C4-2B (cell line): ENCODE measurements at regions not wholly inside any gene's neighbourhood (a gene's known extent, or its start where the extent isn't known, plus 50 kb on each side); places are given as distances from the start of the nearest gene placed in this dataset.
"Not testable (repeated sequence)": the region's sequence is repeated elsewhere in the genome, so short reads cannot be mapped to it uniquely, and the experiment has no call there.

ENCODE experiments used
- H3K27ac ChIP-seq: fragments of 450-650 bp; 2 replicates; pipeline ENCODE4 v1.5.1; 2017
- ZFX ChIP-seq: fragments of 450-650 bp; IDR thresholded peaks from 2 replicates; pipeline ENCODE4 v1.6.1; 2017
- TF ChIP-seq, protein P1 (sequence below): fragments of 450-650 bp; conservative IDR thresholded peaks from 2 replicates; pipeline ENCODE4 v1.5.1; 2017; ENCODE audit warnings: mild to moderate bottlenecking

DNA sequence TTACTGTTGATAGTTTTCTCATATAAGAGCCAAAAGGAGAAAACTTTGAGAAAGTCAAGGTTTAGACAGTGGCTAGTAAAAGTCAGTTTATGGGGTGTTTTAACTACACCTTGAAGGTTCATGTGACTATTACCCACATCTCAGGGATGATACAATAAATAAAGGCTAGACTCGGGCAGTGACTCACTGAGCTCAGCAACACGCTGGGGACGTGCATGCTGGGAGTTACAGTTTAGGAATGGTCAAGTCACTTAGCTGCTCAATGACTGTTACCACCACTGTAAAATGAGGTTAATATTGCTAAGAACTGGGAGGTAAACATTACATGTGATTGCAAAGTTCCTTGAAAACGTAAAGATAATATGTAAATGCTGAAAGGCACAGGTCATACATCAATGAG is 1254.4 kb upstream of the PHF14 start:
- no peak overlapping the region for H3K27ac ChIP-seq
- no peak for TF ChIP-seq ZFX
- TF ChIP-seq, protein P1, sequence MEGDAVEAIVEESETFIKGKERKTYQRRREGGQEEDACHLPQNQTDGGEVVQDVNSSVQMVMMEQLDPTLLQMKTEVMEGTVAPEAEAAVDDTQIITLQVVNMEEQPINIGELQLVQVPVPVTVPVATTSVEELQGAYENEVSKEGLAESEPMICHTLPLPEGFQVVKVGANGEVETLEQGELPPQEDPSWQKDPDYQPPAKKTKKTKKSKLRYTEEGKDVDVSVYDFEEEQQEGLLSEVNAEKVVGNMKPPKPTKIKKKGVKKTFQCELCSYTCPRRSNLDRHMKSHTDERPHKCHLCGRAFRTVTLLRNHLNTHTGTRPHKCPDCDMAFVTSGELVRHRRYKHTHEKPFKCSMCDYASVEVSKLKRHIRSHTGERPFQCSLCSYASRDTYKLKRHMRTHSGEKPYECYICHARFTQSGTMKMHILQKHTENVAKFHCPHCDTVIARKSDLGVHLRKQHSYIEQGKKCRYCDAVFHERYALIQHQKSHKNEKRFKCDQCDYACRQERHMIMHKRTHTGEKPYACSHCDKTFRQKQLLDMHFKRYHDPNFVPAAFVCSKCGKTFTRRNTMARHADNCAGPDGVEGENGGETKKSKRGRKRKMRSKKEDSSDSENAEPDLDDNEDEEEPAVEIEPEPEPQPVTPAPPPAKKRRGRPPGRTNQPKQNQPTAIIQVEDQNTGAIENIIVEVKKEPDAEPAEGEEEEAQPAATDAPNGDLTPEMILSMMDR, result no peak

DNA sequence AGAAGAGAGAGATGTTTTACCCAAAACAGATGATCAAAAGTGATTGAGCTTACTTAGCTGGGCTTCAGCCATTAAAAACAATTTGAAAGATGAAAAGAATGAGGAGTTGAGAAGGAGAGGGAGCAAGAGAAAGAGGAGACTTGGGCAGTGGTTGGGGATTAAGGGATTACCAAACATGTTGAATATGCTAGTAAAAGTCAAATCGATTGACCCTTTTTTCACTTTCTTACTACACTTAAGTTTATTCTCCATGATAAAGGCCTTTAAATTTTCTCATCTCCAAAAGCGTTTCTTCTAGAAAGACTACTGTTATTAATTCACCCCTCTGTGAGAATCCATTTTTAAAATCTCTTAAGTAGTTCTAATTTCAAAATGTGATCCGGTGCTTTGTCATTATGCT is 1254.0 kb upstream of the PHF14 start:
- no peak for TF ChIP-seq ZFX
- TF ChIP-seq, protein P1, result no peak

DNA sequence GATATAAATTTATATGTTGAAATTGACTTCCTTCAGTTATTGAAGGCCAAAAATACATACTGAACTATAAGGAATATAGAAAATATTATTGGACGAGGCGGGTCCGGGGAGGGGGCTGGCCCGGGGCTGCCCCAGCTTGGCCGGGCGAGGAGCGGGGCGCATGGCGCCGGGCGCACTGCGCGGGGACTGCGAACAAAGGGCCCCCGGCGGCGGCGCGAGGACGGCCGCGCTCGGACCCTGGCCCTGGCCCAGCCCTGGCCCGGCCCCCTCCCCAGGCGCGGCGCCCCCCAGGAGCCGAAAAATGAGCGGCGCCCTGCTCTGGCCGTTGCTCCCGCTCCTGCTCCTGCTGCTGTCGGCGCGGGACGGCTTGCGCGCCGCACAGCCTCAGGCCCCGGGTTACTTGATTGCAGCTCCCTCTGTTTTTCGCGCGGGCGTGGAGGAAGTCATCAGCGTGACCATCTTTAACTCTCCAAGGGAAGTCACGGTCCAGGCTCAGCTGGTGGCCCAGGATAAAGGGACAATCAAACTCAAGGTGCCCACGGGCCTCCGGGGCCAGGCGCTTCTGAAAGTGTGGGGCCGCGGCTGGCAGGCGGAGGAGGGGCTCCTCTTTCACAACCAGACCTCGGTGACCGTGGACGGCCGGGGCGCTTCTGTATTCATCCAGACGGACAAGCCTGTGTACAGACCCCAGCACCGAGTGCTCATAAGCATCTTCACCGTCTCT is 1247.6 kb upstream of the PHF14 start:
- H3K27ac ChIP-seq, result not testable (repeated sequence)

More for the DNA sequence above, 1254.0 kb upstream of the PHF14 start:
- no peak overlapping the region for H3K27ac ChIP-seq

DNA sequence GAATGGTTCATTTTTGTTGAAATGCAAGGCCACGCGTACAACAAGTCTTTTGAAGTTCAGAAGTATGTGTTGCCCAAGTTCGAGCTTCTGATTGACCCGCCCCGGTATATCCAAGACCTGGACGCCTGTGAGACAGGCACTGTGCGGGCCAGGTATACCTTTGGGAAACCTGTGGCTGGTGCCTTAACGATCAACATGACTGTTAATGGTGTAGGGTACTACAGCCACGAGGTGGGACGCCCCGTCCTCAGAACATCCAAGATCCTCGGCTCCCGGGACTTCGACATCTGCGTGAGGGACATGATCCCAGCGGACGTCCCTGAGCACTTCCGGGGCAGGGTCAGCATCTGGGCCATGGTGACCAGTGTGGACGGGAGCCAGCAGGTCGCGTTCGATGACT is 1246.9 kb upstream of the PHF14 start:
- not testable (repeated sequence) for H3K27ac ChIP-seq

DNA sequence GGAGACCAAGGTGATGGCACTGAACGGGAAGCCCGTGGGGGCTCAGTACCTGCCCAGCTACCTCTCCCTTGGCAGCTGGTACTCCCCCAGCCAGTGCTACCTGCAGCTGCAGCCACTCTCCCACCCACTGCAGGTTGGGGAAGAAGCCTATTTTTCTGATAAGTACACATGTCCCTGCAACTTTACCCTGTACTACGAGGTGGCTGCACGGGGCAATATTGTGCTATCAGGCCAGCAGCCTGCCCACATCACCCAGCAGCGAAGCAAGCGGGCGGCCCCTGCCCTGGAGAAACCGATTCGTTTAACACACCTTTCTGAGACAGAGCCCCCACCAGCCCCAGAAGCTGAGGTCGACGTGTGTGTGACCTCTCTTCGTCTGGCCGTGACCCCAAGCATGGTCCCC is 1246.2 kb upstream of the PHF14 start:
- not testable (repeated sequence) for H3K27ac ChIP-seq

DNA sequence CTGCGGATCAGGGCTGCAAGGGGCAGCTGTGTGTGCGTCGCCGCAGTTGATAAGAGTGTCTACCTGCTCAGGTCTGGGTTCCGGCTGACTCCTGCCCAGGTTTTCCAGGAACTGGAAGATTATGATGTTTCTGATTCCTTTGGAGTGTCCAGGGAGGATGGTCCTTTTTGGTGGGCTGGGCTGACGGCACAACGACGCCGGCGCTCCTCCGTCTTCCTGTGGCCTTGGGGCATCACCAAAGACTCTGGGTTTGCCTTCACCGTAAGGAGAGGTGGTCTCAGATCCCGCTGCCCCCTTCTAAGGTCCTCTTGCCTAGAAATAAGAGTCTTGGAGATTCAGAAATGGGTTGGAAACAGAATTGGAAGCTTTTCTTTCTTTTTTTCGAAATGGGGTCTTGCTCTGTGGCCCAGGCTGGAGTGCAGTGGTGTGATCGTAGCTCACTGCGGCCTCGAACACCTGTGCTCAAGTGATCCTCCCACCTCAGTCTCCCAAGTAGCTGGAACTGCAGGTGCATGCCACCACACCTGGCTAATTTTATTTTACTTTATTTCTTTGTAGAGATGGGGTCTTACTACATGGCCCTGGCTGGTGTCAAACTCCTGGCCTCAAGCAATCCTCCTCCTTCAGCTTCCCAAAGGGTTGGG is 1245.5 kb upstream of the PHF14 start:
- not testable (repeated sequence) for H3K27ac ChIP-seq

DNA sequence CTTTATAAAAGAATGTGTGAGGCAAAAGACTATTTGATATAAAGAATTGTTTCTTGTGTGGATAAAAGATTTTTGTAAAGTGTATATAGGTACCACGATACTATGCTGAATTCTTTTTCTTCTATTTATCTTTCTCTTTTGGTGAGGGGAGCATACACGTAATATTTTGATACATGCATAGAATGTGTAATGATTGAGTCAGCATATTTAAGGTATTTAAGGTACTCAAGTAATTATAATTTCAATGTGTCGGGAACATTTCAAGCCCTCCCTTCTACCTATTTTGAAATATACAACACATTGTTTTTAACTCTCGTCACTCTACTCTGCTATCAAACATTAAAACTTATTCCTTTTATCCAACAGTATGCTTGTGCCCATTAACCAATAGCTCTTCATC is 1221.6 kb upstream of the PHF14 start:
- H3K27ac ChIP-seq, result no peak overlapping the region
- TF ChIP-seq, protein P1, result no peak
- no peak for TF ChIP-seq ZFX

DNA sequence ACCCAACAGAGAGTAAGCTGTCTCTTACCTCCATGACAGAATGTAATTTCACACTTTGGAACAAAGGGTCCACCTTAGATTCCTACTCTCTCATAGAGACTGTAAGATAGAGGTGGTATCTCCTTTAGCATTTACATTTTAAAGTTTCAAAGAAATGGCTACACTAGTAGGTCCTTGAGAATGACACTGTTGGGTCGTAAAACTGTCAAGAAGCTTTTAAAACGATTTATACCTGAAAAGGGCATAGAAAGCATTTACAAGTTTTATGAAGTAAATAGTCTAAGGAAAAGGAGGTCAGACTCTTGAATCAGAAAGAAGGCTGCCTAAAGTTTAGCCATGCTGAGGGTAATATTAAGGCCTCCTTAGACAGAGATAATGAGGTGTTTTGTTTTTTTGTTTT is 1212.4 kb upstream of the PHF14 start:
- no peak overlapping the region for H3K27ac ChIP-seq
- TF ChIP-seq, protein P1, result no peak
- no peak for TF ChIP-seq ZFX

DNA sequence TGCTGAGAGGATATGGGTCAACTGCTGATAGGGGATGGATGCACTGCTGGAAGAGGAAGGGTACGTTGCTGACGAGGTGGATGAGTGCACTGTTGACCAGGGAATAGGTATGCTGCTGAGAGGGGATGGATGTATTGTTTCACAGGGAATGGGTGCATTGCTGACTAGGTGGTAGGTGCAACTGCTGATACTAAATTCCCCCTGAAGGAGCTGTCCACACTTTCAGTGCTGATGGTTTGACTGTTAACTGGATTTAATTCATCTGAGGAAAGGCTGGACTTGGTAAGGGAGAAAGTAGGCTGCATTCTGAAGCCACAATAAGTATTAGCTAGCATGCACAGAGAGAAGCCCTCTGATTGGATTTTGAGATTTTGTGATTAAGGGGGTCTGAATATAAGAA is 1196.8 kb upstream of the PHF14 start:
- TF ChIP-seq, protein P1, result no peak
- TF ChIP-seq ZFX, result no peak
- no peak overlapping the region for H3K27ac ChIP-seq

DNA sequence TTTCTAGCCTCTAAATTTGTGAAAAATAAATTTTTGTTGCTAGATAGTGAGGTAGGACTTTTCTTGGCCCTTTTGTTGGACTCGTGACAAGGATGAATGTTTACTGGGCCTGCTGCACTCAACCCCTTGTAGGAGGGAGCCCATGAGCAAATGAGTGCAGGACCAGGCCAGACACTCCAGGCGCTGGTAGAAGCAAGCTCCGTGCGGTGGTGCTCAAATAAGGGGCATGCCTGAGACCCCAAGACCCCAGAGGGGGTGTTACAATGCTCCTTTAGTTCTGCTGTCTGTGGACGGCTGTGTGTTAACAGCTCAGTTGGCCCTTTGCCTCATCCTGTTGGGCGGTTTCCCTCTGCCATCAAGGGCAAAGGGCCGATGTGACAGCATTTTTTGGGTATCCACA is 1195.3 kb upstream of the PHF14 start:
- no peak overlapping the region for H3K27ac ChIP-seq
- TF ChIP-seq ZFX, result no peak
- TF ChIP-seq, protein P1, result no peak
